ENCODE measurements at regions not wholly inside any gene's neighbourhood (a gene's known extent, or its start where the extent isn't known, plus 50 kb on each side); places are given as distances from the start of the nearest gene placed in this dataset.

GRCh38 chr14:34205799-34206198 lies 254.9 kb upstream of the EGLN3 start:
- DNase-seq: no peak

GRCh38 chr14:34204774-34205173 lies 253.9 kb upstream of the EGLN3 start:
- no peak for DNase-seq

GRCh38 chr14:34203251-34203722 lies 252.4 kb upstream of the EGLN3 start:
- no peak for DNase-seq

DNA sequence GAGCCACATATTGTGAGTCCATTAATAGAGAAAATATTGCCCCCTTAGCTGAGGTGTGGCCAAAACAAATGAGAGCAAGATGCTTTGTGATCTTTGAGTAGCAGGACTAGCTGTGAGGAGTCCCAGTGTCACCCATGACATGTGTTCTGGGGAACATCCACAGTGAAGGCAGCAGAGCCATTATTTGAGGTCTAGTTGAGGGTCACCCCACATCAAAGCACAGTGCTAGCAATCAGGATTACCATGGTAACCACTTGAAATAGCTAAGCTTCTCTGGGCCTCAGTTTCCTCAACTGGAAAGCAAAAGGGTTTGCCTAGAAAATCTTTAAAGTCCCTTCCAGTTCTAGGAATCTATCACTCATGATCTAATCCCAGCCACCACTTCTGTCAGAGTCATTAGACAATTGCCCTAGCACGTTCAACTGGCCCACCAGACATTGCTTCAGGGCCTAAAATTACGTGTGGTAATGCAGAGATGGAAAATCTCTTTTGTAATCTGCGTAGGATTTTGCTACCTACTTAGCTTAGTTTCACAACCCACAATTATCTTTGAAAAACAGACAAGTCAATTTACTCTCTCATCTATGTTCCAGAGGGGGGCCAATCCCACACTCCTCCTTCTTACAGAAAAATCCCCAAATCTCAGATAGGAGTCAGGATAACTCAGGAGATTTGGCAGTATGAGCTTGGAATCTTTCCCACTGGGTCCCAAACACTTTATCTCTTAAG lies 251.2 kb upstream of the EGLN3 start:
- DNase-seq: no peak

- no peak for DNase-seq
Observed at GRCh38 chr14:34199585-34199984, 248.7 kb upstream of the EGLN3 start.

- no peak for DNase-seq
Observed at GRCh38 chr14:34198096-34198495, 247.2 kb upstream of the EGLN3 start.

GRCh38 chr14:34195964-34196363 lies 245.1 kb upstream of the EGLN3 start:
- DNase-seq: no peak

- DNase-seq: no peak
Observed at GRCh38 chr14:34190717-34191116, 239.8 kb upstream of the EGLN3 start.

GRCh38 chr14:34189866-34190265 lies 239.0 kb upstream of the EGLN3 start:
- no peak for DNase-seq

GRCh38 chr14:34187519-34188044 lies 236.7 kb upstream of the EGLN3 start:
- no peak for DNase-seq

DNA sequence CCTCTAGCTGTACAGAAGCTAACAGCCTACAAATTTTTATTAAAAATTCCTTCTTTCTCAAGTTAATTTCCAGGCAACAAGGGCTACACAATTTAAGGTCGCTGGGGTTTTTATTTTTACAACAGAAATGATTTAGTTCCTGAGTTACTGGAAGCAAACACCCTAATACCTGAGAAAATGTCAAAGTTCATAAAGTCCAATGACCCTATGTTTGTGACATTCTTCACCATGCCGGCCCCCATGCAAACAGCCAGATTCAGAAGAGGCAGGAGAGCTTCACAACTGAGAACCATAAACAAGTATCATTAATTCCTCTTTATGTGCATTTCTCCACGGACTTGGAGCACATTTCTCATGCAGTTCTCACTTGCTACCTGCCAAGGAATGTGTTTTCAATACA lies 236.2 kb upstream of the EGLN3 start:
- DNase-seq: no peak

GRCh38 chr14:34184126-34184525 lies 233.3 kb upstream of the EGLN3 start:
- no peak for DNase-seq

DNA sequence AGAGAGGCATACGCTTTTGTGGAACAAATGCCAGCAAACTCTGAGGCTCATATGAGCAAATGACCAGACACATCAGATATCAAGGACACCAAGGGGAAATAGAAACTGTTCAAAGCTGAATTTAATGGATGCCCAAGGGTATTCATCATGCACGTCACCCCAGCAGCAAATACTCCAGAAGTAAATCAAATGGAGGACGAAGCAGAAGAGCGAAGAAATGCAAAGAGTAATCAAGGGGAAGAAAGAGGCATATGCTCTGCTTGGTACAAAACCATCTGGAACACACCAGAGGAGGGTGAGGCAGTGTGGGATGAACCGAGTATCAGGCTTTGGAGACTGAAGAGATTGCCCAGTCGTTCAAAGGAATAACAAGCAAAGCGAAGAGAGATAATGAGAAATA lies 232.6 kb upstream of the EGLN3 start:
- DNase-seq: no peak

DNA sequence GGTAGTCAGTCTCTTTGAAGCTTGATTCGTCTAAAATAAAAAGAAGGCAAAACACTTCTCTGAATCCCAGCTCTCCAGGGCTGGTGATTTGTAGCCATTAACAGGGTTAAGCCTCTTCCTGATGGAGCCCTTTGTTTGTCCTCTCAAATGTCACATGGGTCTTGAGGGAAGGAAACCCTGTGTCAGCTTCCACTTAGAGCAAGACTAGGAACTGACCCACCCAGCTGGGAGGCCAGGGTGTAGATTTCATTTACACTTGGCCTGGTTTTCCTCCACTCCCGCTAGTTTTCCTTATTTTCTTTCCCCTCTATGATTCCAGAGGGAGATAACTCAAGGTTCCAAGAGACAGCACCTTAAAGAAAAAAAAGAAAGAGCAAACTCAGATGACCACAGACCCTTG lies 230.5 kb upstream of the EGLN3 start:
- no peak for DNase-seq

GRCh38 chr14:34180869-34181268 lies 230.0 kb upstream of the EGLN3 start:
- DNase-seq: no peak

DNA sequence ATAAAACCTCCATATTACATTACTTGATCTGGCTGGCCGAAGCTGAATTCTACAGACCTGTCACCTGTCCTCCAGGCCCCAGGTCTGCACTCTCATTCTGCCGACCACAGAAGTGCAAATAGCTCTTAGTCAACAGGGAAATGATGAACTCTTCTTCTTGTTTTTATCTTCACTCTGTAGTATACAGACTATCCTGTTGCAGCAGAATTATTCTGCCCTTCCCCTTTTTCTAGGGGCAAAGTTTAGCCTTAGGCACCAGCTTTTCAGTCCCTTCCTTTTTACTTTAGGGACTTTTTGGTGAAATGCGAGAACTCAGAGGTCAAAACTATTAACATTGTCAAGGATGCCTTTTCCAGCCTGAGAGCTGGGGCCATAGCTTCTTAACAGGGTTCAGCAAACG lies 229.6 kb upstream of the EGLN3 start:
- DNase-seq: no peak

GRCh38 chr14:34179727-34180126 lies 228.9 kb upstream of the EGLN3 start:
- no peak for DNase-seq

GRCh38 chr14:34177466-34177865 lies 226.6 kb upstream of the EGLN3 start:
- no peak for DNase-seq

GRCh38 chr14:34175574-34175973 lies 224.7 kb upstream of the EGLN3 start:
- DNase-seq: no peak

DNA sequence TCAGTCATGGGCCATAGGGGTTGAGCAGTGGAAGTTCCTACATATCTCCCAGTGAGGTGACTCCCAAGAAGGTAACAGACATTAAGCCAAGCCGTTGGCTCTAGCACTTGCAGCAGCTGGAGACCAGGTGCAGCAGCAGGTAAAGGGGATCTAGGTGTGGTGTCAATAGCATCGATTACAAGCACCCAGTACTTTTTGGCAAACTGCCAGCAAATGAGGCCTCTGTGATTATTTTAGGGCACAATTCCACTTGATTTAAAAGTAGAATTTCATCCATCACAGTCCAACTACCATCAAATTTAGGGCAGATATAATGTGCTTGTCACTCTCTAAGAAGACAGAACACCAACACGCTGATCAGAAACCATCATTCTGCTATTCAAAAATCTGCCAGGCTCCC lies 224.1 kb upstream of the EGLN3 start:
- DNase-seq: no peak

- DNase-seq: no peak
Observed at GRCh38 chr14:34173916-34174315, 223.0 kb upstream of the EGLN3 start.

- DNase-seq: no peak
Observed at GRCh38 chr14:34172550-34173368, 221.9 kb upstream of the EGLN3 start.

DNA sequence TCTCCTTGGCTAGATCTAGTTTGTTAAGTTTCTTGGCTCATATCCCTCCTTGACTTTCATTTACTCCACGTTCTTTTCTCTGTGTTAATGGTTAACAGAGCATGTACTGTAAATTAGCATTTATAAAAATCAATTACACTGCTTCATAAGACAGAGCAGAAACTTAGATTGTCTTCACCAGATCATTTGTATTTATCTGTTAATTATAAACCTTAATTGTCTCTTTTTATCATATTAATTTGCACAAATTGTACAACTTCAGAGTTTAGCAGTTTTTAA lies 221.2 kb upstream of the EGLN3 start:
- no peak for DNase-seq

- no peak for DNase-seq
Observed at GRCh38 chr14:34171431-34172172, 220.7 kb upstream of the EGLN3 start.
